DND-41 (cell line): ENCODE measurements at regions not wholly inside any gene's neighbourhood (a gene's known extent, or its start where the extent isn't known, plus 50 kb on each side); places are given as distances from the start of the nearest gene placed in this dataset.

Experiments used
- ATAC-seq: fragments of 200-7000 bp; cut with Tn5 transposase; 3 replicates; pipeline ENCODE4 v1.9.1; 2021; ENCODE audit warnings: low read depth; ENCODE audit not compliant: insufficient read depth
- DNase-seq: peaks from one replicate; pipeline ENCODE4 v3.0.0-alpha.2; 2020
- H2AFZ ChIP-seq: 2 replicates; pipeline ENCODE4 v1.6.0; 2012; ENCODE audit warnings: low read depth, low read length
- H3K27ac ChIP-seq: 2 replicates; pipeline ENCODE4 v1.5.1; 2012; ENCODE audit warnings: low read length, inconsistent platforms
- H3K27me3 ChIP-seq: fragments of 200-600 bp; sonication (generic); 2 replicates; pipeline ENCODE4 v1.6.0; 2012; ENCODE audit warnings: low read length, mild to moderate bottlenecking, inconsistent platforms; ENCODE audit not compliant: insufficient read depth, poor library complexity
- H3K36me3 ChIP-seq: 2 replicates; pipeline ENCODE4 v1.5.1; 2012; ENCODE audit warnings: low read length, inconsistent platforms; ENCODE audit not compliant: insufficient read depth
- H3K4me1 ChIP-seq: 2 replicates; pipeline ENCODE4 v1.5.1; 2012; ENCODE audit warnings: mild to moderate bottlenecking, low read length; ENCODE audit not compliant: insufficient read depth
- H3K4me2 ChIP-seq: 2 replicates; pipeline ENCODE4 v1.6.0; 2012; ENCODE audit warnings: mild to moderate bottlenecking, moderate library complexity, low read length, inconsistent platforms; ENCODE audit not compliant: insufficient read depth
- H3K4me3 ChIP-seq, 2 experiments: fragments of 200-600 bp in 1 of 2; shearing (Covaris generic) in 1 of 2; 2 replicates each; pipeline ENCODE4 v1.5.1; 2012 to 2016; ENCODE audit warnings: inconsistent platforms in 2 of 2, low read length in 2 of 2, mild to moderate bottlenecking in 2 of 2, low read depth in 1 of 2, moderate library complexity in 1 of 2
- H3K79me2 ChIP-seq: 2 replicates; pipeline ENCODE4 v1.6.0; 2012; ENCODE audit warnings: low read length, inconsistent platforms; ENCODE audit not compliant: insufficient read depth
- H3K9ac ChIP-seq: 2 replicates; pipeline ENCODE4 v1.6.0; 2012; ENCODE audit warnings: low read depth, mild to moderate bottlenecking, inconsistent platforms, low read length, moderate library complexity
- H3K9me3 ChIP-seq: 2 replicates; pipeline ENCODE4 v1.5.1; 2012; ENCODE audit warnings: low read length, moderate library complexity, mild to moderate bottlenecking, inconsistent platforms; ENCODE audit not compliant: insufficient read depth, severe bottlenecking
- H4K20me1 ChIP-seq: 2 replicates; pipeline ENCODE4 v1.6.0; 2012; ENCODE audit warnings: low read length; ENCODE audit not compliant: insufficient read depth
- CTCF ChIP-seq: IDR thresholded peaks from 2 replicates; pipeline ENCODE4 v1.5.1; 2012; ENCODE audit warnings: borderline replicate concordance, low read length, moderate library complexity, mild to moderate bottlenecking; ENCODE audit not compliant: poor library complexity, severe bottlenecking; ENCODE audit errors: extremely low read depth
- EZH2 ChIP-seq: IDR thresholded peaks from 3 replicates; pipeline ENCODE4 v1.6.1; 2012; ENCODE audit warnings: borderline replicate concordance, low read depth, mild to moderate bottlenecking, moderate library complexity, low read length, inconsistent platforms; ENCODE audit not compliant: severe bottlenecking

- Histone ChIP-seq H3K36me3 (no peaks in the 10 kb centered on the region), H3K27ac (peak overlapping the region; percentile 85), H3K79me2 (no peaks in the 10 kb centered on the region), H3K4me3 (peak overlapping the region in 1 of 2 experiments; percentile 41; a peak in 2 of 4 replicates), H4K20me1 (no peaks in the 10 kb centered on the region), H3K9ac (peak overlapping the region; percentile 49), H2AFZ (peak overlapping the region; percentile 83), H3K27me3 (no peaks in the 10 kb centered on the region), H3K9me3 (no peaks in the 10 kb centered on the region), H3K4me1 (peaks cover 24% of the 10 kb centered on the region), H3K4me2 (peak overlapping the region; percentile 60)
- ATAC-seq (peak; percentile 99), DNase-seq (peak; percentile 30)
- TF ChIP-seq EZH2 (no peak), CTCF (no peak)
Measured at GRCh38 chr9:31347082-31347617, 1037.3 kb upstream of the ACO1 start.

GRCh38 chr9:31355159-31355882, 1029.1 kb upstream of the ACO1 start:
- H3K79me2 ChIP-seq = no peaks in the 10 kb centered on the region
- no peaks in the 10 kb centered on the region for H3K36me3 ChIP-seq
- no peak overlapping the region for H3K9ac ChIP-seq
- H2AFZ ChIP-seq = no peak overlapping the region
- no peak for ATAC-seq
- H3K4me3 ChIP-seq = no peak overlapping the region
- H3K4me1 ChIP-seq = no peaks in the 10 kb centered on the region
- no peak overlapping the region for H3K27ac ChIP-seq
- H3K27me3 ChIP-seq = no peaks in the 10 kb centered on the region
- TF ChIP-seq CTCF (no peak), EZH2 (no peak)
- no peaks in the 10 kb centered on the region for H3K9me3 ChIP-seq
- no peak overlapping the region for H3K4me2 ChIP-seq
- H4K20me1 ChIP-seq = no peaks in the 10 kb centered on the region
- no peak for DNase-seq

- no peak for DNase-seq
- H4K20me1 ChIP-seq = no peaks in the 10 kb centered on the region
Measured at GRCh38 chr9:31355965-31356364, 1028.5 kb upstream of the ACO1 start.

More at GRCh38 chr9:31355965-31356364, 1028.5 kb upstream of the ACO1 start:
- Histone ChIP-seq H3K9me3 (no peaks in the 10 kb centered on the region), H2AFZ (no peak overlapping the region), H3K79me2 (no peaks in the 10 kb centered on the region), H3K9ac (no peak overlapping the region), H3K4me3 (no peak overlapping the region), H3K27ac (no peak overlapping the region), H3K36me3 (no peaks in the 10 kb centered on the region), H3K27me3 (no peaks in the 10 kb centered on the region), H3K4me2 (no peak overlapping the region), H3K4me1 (no peaks in the 10 kb centered on the region)
- TF ChIP-seq EZH2 (no peak), CTCF (no peak)
- ATAC-seq = no peak
